GM23338 (cell line): ENCODE measurements at regions not wholly inside any gene's neighbourhood (a gene's known extent, or its start where the extent isn't known, plus 50 kb on each side); places are given as distances from the start of the nearest gene placed in this dataset.
A peak's percentile ranks its signal among the peaks of the same experiment; 100 is the strongest.

Source experiments
- ATAC-seq: fragments of 200-7000 bp; cut with Tn5 transposase; 3 replicates; pipeline ENCODE4 v1.9.1; 2020
- DNase-seq: peaks from one replicate; pipeline ENCODE4 v3.0.0-alpha.2; 2015; ENCODE audit warnings: low spot score
- H2AFZ ChIP-seq: fragments of 200-600 bp; sonication (generic); 2 replicates; pipeline ENCODE4 v1.8.0; 2016; ENCODE audit warnings: antibody characterized with exemption, mild to moderate bottlenecking, moderate library complexity
- H3F3A ChIP-seq: fragments of 200-600 bp; sonication (generic); replicated peaks from 2 replicates; pipeline ENCODE4 v1.8.0; 2017; ENCODE audit warnings: antibody characterized with exemption, mixed run types, low read depth
- H3K27ac ChIP-seq: fragments of 200-600 bp; sonication (generic); 2 replicates; pipeline ENCODE4 v1.6.1; 2016; ENCODE audit warnings: low read depth
- H3K27me3 ChIP-seq: fragments of 200-600 bp; sonication (generic); 2 replicates; pipeline ENCODE4 v1.8.0; 2016; ENCODE audit warnings: mild to moderate bottlenecking, mixed run types, moderate library complexity; ENCODE audit not compliant: insufficient read depth
- H3K36me3 ChIP-seq: fragments of 200-600 bp; sonication (generic); 2 replicates; pipeline ENCODE4 v1.8.0; 2016; ENCODE audit warnings: mild to moderate bottlenecking; ENCODE audit not compliant: insufficient read depth
- H3K4me1 ChIP-seq: fragments of 200-600 bp; sonication (generic); 2 replicates; pipeline ENCODE4 v1.8.0; 2016; ENCODE audit warnings: mild to moderate bottlenecking, moderate library complexity; ENCODE audit not compliant: insufficient read depth
- H3K4me2 ChIP-seq: fragments of 200-600 bp; sonication (generic); 2 replicates; pipeline ENCODE4 v1.7.1; 2017; ENCODE audit warnings: mixed run types
- H3K4me3 ChIP-seq: fragments of 200-600 bp; sonication (generic); 2 replicates; pipeline ENCODE4 v1.6.1; 2016; ENCODE audit warnings: mixed run types
- H3K79me2 ChIP-seq: fragments of 200-600 bp; sonication (generic); replicated peaks from 2 replicates; pipeline ENCODE4 v1.8.0; 2017; ENCODE audit warnings: mild to moderate bottlenecking; ENCODE audit not compliant: insufficient read depth
- H3K9me2 ChIP-seq: fragments of 200-600 bp; sonication (generic); 2 replicates; pipeline ENCODE4 v1.8.0; 2017; ENCODE audit not compliant: insufficient read depth
- H4K20me1 ChIP-seq: fragments of 200-600 bp; sonication (generic); replicated peaks from 2 replicates; pipeline ENCODE4 v1.8.0; 2017; ENCODE audit warnings: mild to moderate bottlenecking; ENCODE audit not compliant: insufficient read depth
- H3K27ac Mint-ChIP-seq: 2 replicates; pipeline ENCODE4 v1.8.0; 2020; ENCODE audit warnings: inconsistent platforms, mild to moderate bottlenecking, moderate library complexity, mixed read lengths
- H3K27me3 Mint-ChIP-seq: 3 replicates; pipeline ENCODE4 v1.8.0; 2022; ENCODE audit warnings: low read depth, mild to moderate bottlenecking, moderate library complexity, mixed read lengths, inconsistent platforms; ENCODE audit not compliant: insufficient read depth, poor library complexity
- H3K36me3 Mint-ChIP-seq: 3 replicates; pipeline ENCODE4 v1.8.0; 2021; ENCODE audit warnings: low read depth, mild to moderate bottlenecking, inconsistent platforms, moderate library complexity, mixed read lengths
- H3K4me1 Mint-ChIP-seq: 3 replicates; pipeline ENCODE4 v1.8.0; 2020; ENCODE audit warnings: mild to moderate bottlenecking, inconsistent platforms, mixed read lengths
- H3K4me3 Mint-ChIP-seq: 3 replicates; pipeline ENCODE4 v1.8.0; 2021; ENCODE audit warnings: moderate library complexity, mild to moderate bottlenecking, inconsistent platforms, mixed read lengths
- H3K9me3 Mint-ChIP-seq: 3 replicates; pipeline ENCODE4 v1.8.0; 2020; ENCODE audit warnings: moderate library complexity, mild to moderate bottlenecking, inconsistent platforms, mixed read lengths
- CREB1 ChIP-seq: fragments of 250-450 bp; sonication (Bioruptor Pico); IDR thresholded peaks from 2 replicates; pipeline ENCODE4 v1.5.0; 2020; ENCODE audit warnings: low read depth, mild to moderate bottlenecking, moderate library complexity
- CTCF ChIP-seq, 2 experiments: fragments of 200-600 bp in 1 of 2; sonication (generic) in 1 of 2; conservative IDR thresholded peaks; 2 replicates each; pipeline versions ENCODE4 v1.5.1 to v1.6.1; 2016 to 2017; ENCODE audit warnings: antibody characterized with exemption in 2 of 2, low read depth in 2 of 2, mild to moderate bottlenecking in 2 of 2, moderate library complexity in 1 of 2
- ETS1 ChIP-seq: IDR thresholded peaks from 2 replicates; pipeline ENCODE4 v1.6.1; 2016; ENCODE audit warnings: antibody characterized with exemption
- EZH2 ChIP-seq: fragments of 200-600 bp; sonication (generic); IDR thresholded peaks from one replicate; pipeline ENCODE4 v1.8.0; 2017; ENCODE audit warnings: antibody characterized with exemption, mild to moderate bottlenecking, low read depth; ENCODE audit not compliant: unreplicated experiment
- EZH2phosphoT487 ChIP-seq: fragments of 200-600 bp; sonication (generic); IDR thresholded peaks from one replicate; pipeline ENCODE4 v1.8.1; 2018; ENCODE audit warnings: antibody characterized with exemption; ENCODE audit not compliant: unreplicated experiment
- JUNB ChIP-seq: IDR thresholded peaks from one replicate; pipeline ENCODE4 v1.6.1; 2016; ENCODE audit warnings: antibody characterized with exemption; ENCODE audit not compliant: unreplicated experiment
- ZNF331 ChIP-seq: fragments of 250-450 bp; sonication (Bioruptor Pico); IDR thresholded peaks from 2 replicates; pipeline ENCODE4 v1.5.0; 2020; ENCODE audit warnings: low read depth, mild to moderate bottlenecking, moderate library complexity
- ZNF462 ChIP-seq: fragments of 250-450 bp; sonication (Bioruptor Pico); IDR thresholded peaks from 2 replicates; pipeline ENCODE4 v1.5.0; 2020; ENCODE audit warnings: mild to moderate bottlenecking, moderate library complexity

- TF ChIP-seq CTCF (conservative IDR thresholded peaks at IDR 0.05; ENCODE audit: low read depth in 2 of 2): no peak
Measured at GRCh38 chr18:21978546-21979170, 190.7 kb upstream of the GATA6 start (continued).

GRCh38 chr18:21979171-21979560 is 190.2 kb upstream of the GATA6 start:
- H3K27ac ChIP-seq: no peak overlapping the region

GRCh38 chr18:21979759-21980158 is 189.6 kb upstream of the GATA6 start:
- H3K9me2 ChIP-seq: no peaks in the 10 kb centered on the region
- H4K20me1 ChIP-seq: no peaks in the 10 kb centered on the region
- H3K36me3 ChIP-seq: no peaks in the 10 kb centered on the region
- no peaks in the 10 kb centered on the region for H3F3A ChIP-seq
- no peak overlapping the region for H3K27ac ChIP-seq
- ATAC-seq (no peak), DNase-seq (no peak)
- Mint-ChIP-seq H3K27ac (no peak overlapping the region), H3K9me3 (peaks cover 4% of the 10 kb centered on the region; the same call in 1 of the 3 replicates), H3K36me3 (no peaks in the 10 kb centered on the region), H3K27me3 (peaks cover 5% of the 10 kb centered on the region), H3K4me1 (peaks cover 12% of the 10 kb centered on the region), H3K4me3 (no peak overlapping the region)
- no peak overlapping the region for H2AFZ ChIP-seq
- H3K4me3 ChIP-seq: no peak overlapping the region
- H3K79me2 ChIP-seq: no peaks in the 10 kb centered on the region
- H3K4me1 ChIP-seq: peaks cover 14% of the 10 kb centered on the region
- H3K4me2 ChIP-seq: no peak overlapping the region
- no peaks in the 10 kb centered on the region for H3K27me3 ChIP-seq
- TF ChIP-seq JUNB (no peak), ZNF462 (no peak), EZH2phosphoT487 (no peak), CREB1 (no peak), EZH2 (no peak)

More at GRCh38 chr18:21979171-21979560, 190.2 kb upstream of the GATA6 start:
- Mint-ChIP-seq H3K9me3 (peaks cover 4% of the 10 kb centered on the region; the same call in 1 of the 3 replicates), H3K4me1 (peaks cover 12% of the 10 kb centered on the region), H3K27me3 (peaks cover 5% of the 10 kb centered on the region), H3K36me3 (no peaks in the 10 kb centered on the region), H3K4me3 (no peak overlapping the region), H3K27ac (no peak overlapping the region)
- ATAC-seq: no peak
- no peaks in the 10 kb centered on the region for H3K27me3 ChIP-seq
- H3K36me3 ChIP-seq: no peaks in the 10 kb centered on the region
- peaks cover 14% of the 10 kb centered on the region for H3K4me1 ChIP-seq
- no peak for DNase-seq
- no peaks in the 10 kb centered on the region for H4K20me1 ChIP-seq
- H3K79me2 ChIP-seq: no peaks in the 10 kb centered on the region
- peak overlapping the region; percentile 97 for H2AFZ ChIP-seq
- H3F3A ChIP-seq: no peaks in the 10 kb centered on the region
- no peaks in the 10 kb centered on the region for H3K9me2 ChIP-seq
- no peak overlapping the region for H3K4me3 ChIP-seq
- H3K4me2 ChIP-seq: no peak overlapping the region
- TF ChIP-seq ETS1: no peak
- no peak for TF ChIP-seq JUNB
- TF ChIP-seq ZNF331 (CRISPR knock-in tag): no peak
